DOHH2 (cell line): ENCODE measurements at regions not wholly inside any gene's neighbourhood (a gene's known extent, or its start where the extent isn't known, plus 50 kb on each side); places are given as distances from the start of the nearest gene placed in this dataset.

ENCODE experiments used
- H3F3A ChIP-seq: fragments of 200-600 bp; sonication (generic), shearing (Covaris generic); 2 replicates; pipeline ENCODE4 v1.6.0; 2016; ENCODE audit warnings: antibody characterized with exemption, mild to moderate bottlenecking; ENCODE audit not compliant: control insufficient read depth, insufficient read depth
- H3K27ac ChIP-seq: fragments of 200-600 bp; sonication (generic); 2 replicates; pipeline ENCODE4 v1.5.1; 2014; ENCODE audit warnings: low read depth, mild to moderate bottlenecking, low read length, moderate library complexity
- H3K27me3 ChIP-seq: fragments of 200-600 bp; sonication (generic); 2 replicates; pipeline ENCODE4 v1.6.1; 2014; ENCODE audit warnings: mild to moderate bottlenecking, low read length, mixed read lengths; ENCODE audit not compliant: control insufficient read depth
- H3K36me3 ChIP-seq: fragments of 200-600 bp; sonication (generic); 2 replicates; pipeline ENCODE4 v1.6.1; 2014; ENCODE audit warnings: mild to moderate bottlenecking, low read length, moderate library complexity, mixed read lengths; ENCODE audit not compliant: control insufficient read depth
- H3K4me1 ChIP-seq: fragments of 200-600 bp; sonication (generic); 2 replicates; pipeline ENCODE4 v1.6.1; 2014; ENCODE audit warnings: mild to moderate bottlenecking, low read length, mixed read lengths; ENCODE audit not compliant: control insufficient read depth
- H3K4me2 ChIP-seq: fragments of 200-600 bp; sonication (generic); 2 replicates; pipeline ENCODE4 v1.6.0; 2014; ENCODE audit warnings: mild to moderate bottlenecking, low read length, moderate library complexity
- H3K4me3 ChIP-seq: fragments of 200-600 bp; sonication (generic); 2 replicates; pipeline ENCODE4 v1.5.1; 2014; ENCODE audit warnings: mild to moderate bottlenecking, low read length, mixed read lengths
- H3K79me2 ChIP-seq: fragments of 200-600 bp; sonication (generic); 2 replicates; pipeline ENCODE4 v1.6.1; 2014; ENCODE audit warnings: mild to moderate bottlenecking, low read length, mixed read lengths; ENCODE audit not compliant: control insufficient read depth
- H3K9me2 ChIP-seq: fragments of 200-600 bp; sonication (generic); replicated peaks from 2 replicates; pipeline ENCODE4 v1.6.1; 2014; ENCODE audit warnings: mild to moderate bottlenecking, low read length, mixed read lengths; ENCODE audit not compliant: control insufficient read depth
- H3K9me3 ChIP-seq: fragments of 200-600 bp; sonication (generic); 2 replicates; pipeline ENCODE4 v1.6.1; 2014; ENCODE audit warnings: antibody characterized with exemption, low read length, mixed read lengths; ENCODE audit not compliant: control insufficient read depth, insufficient read depth
- H4K20me1 ChIP-seq: fragments of 200-600 bp; sonication (generic); 2 replicates; pipeline ENCODE4 v1.6.0; 2014; ENCODE audit warnings: low read depth, mild to moderate bottlenecking, antibody characterized with exemption, low read length, moderate library complexity; ENCODE audit not compliant: control insufficient read depth, insufficient read depth
- EZH2phosphoT487 ChIP-seq: fragments of 200-600 bp; sonication (generic); IDR thresholded peaks from 2 replicates; pipeline ENCODE4 v1.6.1; 2017; ENCODE audit warnings: borderline replicate concordance, mild to moderate bottlenecking, antibody characterized with exemption, low read length, moderate library complexity, mixed read lengths
- TF ChIP-seq, protein P1 (sequence below): fragments of 200-600 bp; sonication (generic); IDR thresholded peaks from one replicate; pipeline ENCODE4 v1.5.1; 2014; ENCODE audit warnings: antibody characterized with exemption, mild to moderate bottlenecking, low read depth, low read length; ENCODE audit not compliant: poor library complexity, severe bottlenecking

DNA sequence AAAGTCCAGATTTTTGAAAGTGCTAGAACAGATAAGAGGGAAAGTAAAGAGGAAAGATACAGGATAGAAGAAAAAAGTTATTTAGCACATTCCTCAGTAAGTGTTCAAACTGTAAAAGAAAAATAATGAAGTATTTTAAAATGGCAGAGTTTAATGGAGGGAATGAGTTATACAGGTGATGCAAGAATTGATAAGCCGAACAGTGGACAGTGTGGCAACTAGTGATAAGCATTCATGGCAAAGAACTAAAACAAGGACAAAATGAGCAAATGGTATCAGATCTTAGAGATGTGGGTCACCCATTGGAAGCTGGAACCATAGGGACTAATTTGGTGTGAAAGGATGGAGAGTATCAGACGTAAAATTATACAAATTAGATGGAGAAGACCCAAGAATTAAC is 622.9 kb upstream of the SGO1 start:
- Histone ChIP-seq H3K27ac (no peak overlapping the region), H3K4me1 (no peaks in the 10 kb centered on the region), H3K27me3 (no peaks in the 10 kb centered on the region), H3F3A (no peaks in the 10 kb centered on the region), H3K9me3 (no peaks in the 10 kb centered on the region), H3K4me2 (no peak overlapping the region), H3K4me3 (no peak overlapping the region), H3K9me2 (no peaks in the 10 kb centered on the region), H4K20me1 (no peaks in the 10 kb centered on the region), H3K36me3 (no peaks in the 10 kb centered on the region), H3K79me2 (no peaks in the 10 kb centered on the region)
- TF ChIP-seq, protein P1, sequence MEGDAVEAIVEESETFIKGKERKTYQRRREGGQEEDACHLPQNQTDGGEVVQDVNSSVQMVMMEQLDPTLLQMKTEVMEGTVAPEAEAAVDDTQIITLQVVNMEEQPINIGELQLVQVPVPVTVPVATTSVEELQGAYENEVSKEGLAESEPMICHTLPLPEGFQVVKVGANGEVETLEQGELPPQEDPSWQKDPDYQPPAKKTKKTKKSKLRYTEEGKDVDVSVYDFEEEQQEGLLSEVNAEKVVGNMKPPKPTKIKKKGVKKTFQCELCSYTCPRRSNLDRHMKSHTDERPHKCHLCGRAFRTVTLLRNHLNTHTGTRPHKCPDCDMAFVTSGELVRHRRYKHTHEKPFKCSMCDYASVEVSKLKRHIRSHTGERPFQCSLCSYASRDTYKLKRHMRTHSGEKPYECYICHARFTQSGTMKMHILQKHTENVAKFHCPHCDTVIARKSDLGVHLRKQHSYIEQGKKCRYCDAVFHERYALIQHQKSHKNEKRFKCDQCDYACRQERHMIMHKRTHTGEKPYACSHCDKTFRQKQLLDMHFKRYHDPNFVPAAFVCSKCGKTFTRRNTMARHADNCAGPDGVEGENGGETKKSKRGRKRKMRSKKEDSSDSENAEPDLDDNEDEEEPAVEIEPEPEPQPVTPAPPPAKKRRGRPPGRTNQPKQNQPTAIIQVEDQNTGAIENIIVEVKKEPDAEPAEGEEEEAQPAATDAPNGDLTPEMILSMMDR, result no peak
- TF ChIP-seq EZH2phosphoT487, result no peak

- H4K20me1 ChIP-seq, result no peaks in the 10 kb centered on the region
- no peaks in the 10 kb centered on the region for H3F3A ChIP-seq
- H3K27me3 ChIP-seq, result no peaks in the 10 kb centered on the region
- H3K9me3 ChIP-seq, result no peaks in the 10 kb centered on the region; the same call in 1 of the 2 replicates
- no peaks in the 10 kb centered on the region for H3K36me3 ChIP-seq
- no peak overlapping the region for H3K27ac ChIP-seq
- TF ChIP-seq, protein P1, result no peak
- no peak for TF ChIP-seq EZH2phosphoT487
- H3K4me2 ChIP-seq, result no peak overlapping the region
- no peaks in the 10 kb centered on the region for H3K79me2 ChIP-seq
- H3K9me2 ChIP-seq, result no peaks in the 10 kb centered on the region
- no peak overlapping the region for H3K4me3 ChIP-seq
- no peaks in the 10 kb centered on the region for H3K4me1 ChIP-seq
Measured at GRCh38 chr3:20798666-20799065, 612.7 kb upstream of the SGO1 start.

GRCh38 chr3:20787005-20787404 is 601.0 kb upstream of the SGO1 start:
- Histone ChIP-seq H3K79me2 (no peaks in the 10 kb centered on the region), H3K4me2 (no peak overlapping the region), H3F3A (no peaks in the 10 kb centered on the region), H3K9me3 (no peaks in the 10 kb centered on the region), H3K36me3 (no peaks in the 10 kb centered on the region), H3K4me1 (no peaks in the 10 kb centered on the region), H3K27me3 (no peaks in the 10 kb centered on the region), H3K4me3 (no peak overlapping the region), H3K9me2 (no peaks in the 10 kb centered on the region), H4K20me1 (no peaks in the 10 kb centered on the region), H3K27ac (no peak overlapping the region)
- TF ChIP-seq, protein P1, result no peak
- TF ChIP-seq EZH2phosphoT487, result no peak

DNA sequence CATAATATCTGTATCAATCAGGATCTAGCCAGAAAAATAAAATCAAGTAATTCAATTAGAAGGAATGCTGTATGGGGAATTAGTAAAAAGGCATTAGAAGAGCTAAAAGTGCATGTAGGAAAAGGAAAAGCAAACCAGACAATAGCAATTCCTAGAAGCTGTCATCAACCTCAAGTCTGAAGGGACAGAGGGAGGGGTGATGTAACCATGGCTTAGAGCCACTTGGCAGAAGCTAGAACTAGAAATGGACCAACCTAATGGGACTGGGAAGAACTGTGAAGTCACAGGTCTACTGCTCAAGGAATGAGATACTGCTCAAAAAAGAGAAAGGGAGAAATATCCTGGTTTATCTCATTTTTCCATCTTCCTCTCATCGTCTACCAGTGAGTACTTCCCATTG is 590.7 kb upstream of the SGO1 start:
- Histone ChIP-seq H3K27ac (no peak overlapping the region), H3K4me3 (no peak overlapping the region), H4K20me1 (no peaks in the 10 kb centered on the region), H3K9me2 (no peaks in the 10 kb centered on the region), H3K4me1 (no peaks in the 10 kb centered on the region), H3F3A (no peaks in the 10 kb centered on the region), H3K4me2 (no peak overlapping the region), H3K9me3 (no peaks in the 10 kb centered on the region), H3K27me3 (no peaks in the 10 kb centered on the region), H3K36me3 (no peaks in the 10 kb centered on the region), H3K79me2 (no peaks in the 10 kb centered on the region)
- TF ChIP-seq EZH2phosphoT487, result no peak
- TF ChIP-seq, protein P1, result no peak
